ENCODE measurements at regions not wholly inside any gene's neighbourhood (a gene's known extent, or its start where the extent isn't known, plus 50 kb on each side); places are given as distances from the start of the nearest gene placed in this dataset.

GRCh38 chr1:60828944-60829343 is 253.4 kb upstream of the NFIA start:
- Mint-ChIP-seq H3K4me1 (peaks cover 2% of the 10 kb centered on the region), H3K9me3 (no peaks in the 10 kb centered on the region), H3K36me3 (ENCODE audit: low read depth) (no peaks in the 10 kb centered on the region), H3K27me3 (ENCODE audit: insufficient read depth) (no peaks in the 10 kb centered on the region), H3K4me3 (no peak overlapping the region), H3K27ac (no peak overlapping the region)
- DNase-seq = no peak
- H3K27ac ChIP-seq (ENCODE audit: low read depth, low read length) = no peak overlapping the region
- H3K27me3 ChIP-seq (ENCODE audit: control insufficient read depth, insufficient read depth, low read length, poor library complexity, severe bottlenecking) = no peaks in the 10 kb centered on the region
- no peaks in the 10 kb centered on the region for H3K36me3 ChIP-seq (ENCODE audit: control insufficient read depth, insufficient read depth, low read length)
- H3K4me1 ChIP-seq (ENCODE audit: control insufficient read depth, insufficient read depth, low read length) = no peaks in the 10 kb centered on the region
- H3K9me3 ChIP-seq (ENCODE audit: control insufficient read depth, low read length) = no peaks in the 10 kb centered on the region
- WGBS, 2 experiments (ENCODE audit: insufficient coverage in 1 of 2, insufficient read length in 1 of 2) = 92 to 94% methylated on average over 2 to 3 of the region's 3 CpGs
- no peak overlapping the region for H3K9ac ChIP-seq (ENCODE audit: extremely low read depth, low read length, poor library complexity, severe bottlenecking)
- no peak overlapping the region for H3K4me3 ChIP-seq (ENCODE audit: low read length)
- no peak for TF ChIP-seq CTCF (conservative IDR thresholded peaks at IDR 0.05)

GRCh38 chr1:60826320-60827094 is 255.9 kb upstream of the NFIA start:
- Histone ChIP-seq H3K9me3 (ENCODE audit: control insufficient read depth, low read length) (no peaks in the 10 kb centered on the region), H3K27me3 (ENCODE audit: control insufficient read depth, insufficient read depth, low read length, poor library complexity, severe bottlenecking) (no peaks in the 10 kb centered on the region), H3K27ac (ENCODE audit: low read depth, low read length) (no peak overlapping the region), H3K9ac (ENCODE audit: extremely low read depth, low read length, poor library complexity, severe bottlenecking) (no peak overlapping the region), H3K4me1 (ENCODE audit: control insufficient read depth, insufficient read depth, low read length) (no peaks in the 10 kb centered on the region), H3K36me3 (ENCODE audit: control insufficient read depth, insufficient read depth, low read length) (no peaks in the 10 kb centered on the region), H3K4me3 (ENCODE audit: low read length) (no peak overlapping the region)
- Mint-ChIP-seq H3K36me3 (ENCODE audit: low read depth) (no peaks in the 10 kb centered on the region), H3K27ac (no peak overlapping the region), H3K9me3 (no peaks in the 10 kb centered on the region), H3K27me3 (ENCODE audit: insufficient read depth) (no peaks in the 10 kb centered on the region), H3K4me3 (no peak overlapping the region), H3K4me1 (no peaks in the 10 kb centered on the region)
- 85 to 100% methylated on average over 1 to 2 of the region's 2 CpGs for WGBS, 2 experiments (ENCODE audit: insufficient coverage in 1 of 2, insufficient read length in 1 of 2)
- no peak for DNase-seq
- TF ChIP-seq CTCF (conservative IDR thresholded peaks at IDR 0.05) = no peak

GRCh38 chr1:60825593-60825992 is 256.8 kb upstream of the NFIA start:
- WGBS, 2 experiments (ENCODE audit: insufficient coverage in 1 of 2, insufficient read length in 1 of 2) = 78 to 97% methylated on average over 1 of the region's 1 CpG
- peak; percentile 50 for TF ChIP-seq CTCF (conservative IDR thresholded peaks at IDR 0.05)
- H3K36me3 ChIP-seq (ENCODE audit: control insufficient read depth, insufficient read depth, low read length) = no peaks in the 10 kb centered on the region
- DNase-seq = peak; percentile 52
- H3K9ac ChIP-seq (ENCODE audit: extremely low read depth, low read length, poor library complexity, severe bottlenecking) = no peak overlapping the region
- H3K4me1 ChIP-seq (ENCODE audit: control insufficient read depth, insufficient read depth, low read length) = no peaks in the 10 kb centered on the region
- no peaks in the 10 kb centered on the region for H3K36me3 Mint-ChIP-seq (ENCODE audit: low read depth)
- H3K9me3 Mint-ChIP-seq = no peaks in the 10 kb centered on the region
- no peak overlapping the region for H3K27ac Mint-ChIP-seq
- no peaks in the 10 kb centered on the region for H3K4me1 Mint-ChIP-seq
- H3K4me3 ChIP-seq (ENCODE audit: low read length) = no peak overlapping the region
- no peak overlapping the region for H3K4me3 Mint-ChIP-seq
- H3K27ac ChIP-seq (ENCODE audit: low read depth, low read length) = no peak overlapping the region
- no peaks in the 10 kb centered on the region for H3K9me3 ChIP-seq (ENCODE audit: control insufficient read depth, low read length)
- no peaks in the 10 kb centered on the region for H3K27me3 Mint-ChIP-seq (ENCODE audit: insufficient read depth)
- no peaks in the 10 kb centered on the region for H3K27me3 ChIP-seq (ENCODE audit: control insufficient read depth, insufficient read depth, low read length, poor library complexity, severe bottlenecking)
